T1000 (cell line): ENCODE measurements at regions not wholly inside any gene's neighbourhood (a gene's known extent, or its start where the extent isn't known, plus 50 kb on each side); places are given as distances from the start of the nearest gene placed in this dataset.

Experiments used
- DNase-seq: peaks from one replicate; lab custom pipeline; 2025; ENCODE audit warnings: mixed read lengths; lab: John Stamatoyannopoulos, UW

DNA sequence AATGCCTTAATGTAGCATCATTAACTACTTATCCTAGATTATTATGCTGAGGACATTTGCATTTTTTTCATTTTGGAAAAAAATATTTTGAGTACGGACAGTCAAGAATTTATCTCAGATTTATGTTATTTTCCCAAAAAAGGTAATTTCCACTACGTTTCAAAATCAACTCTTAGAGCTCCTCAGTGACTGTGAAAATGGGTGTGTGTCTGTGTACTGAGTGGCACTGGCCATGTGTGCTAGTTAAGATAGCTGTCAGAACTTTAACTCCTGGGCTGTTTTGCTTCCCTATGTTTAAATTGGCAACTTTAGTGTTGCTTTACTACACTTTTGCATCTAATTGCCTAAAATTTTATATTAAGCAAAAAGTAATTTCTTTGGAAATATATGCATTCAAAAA is 927.4 kb downstream of the EFNB2 start:
- no peak for DNase-seq

DNA sequence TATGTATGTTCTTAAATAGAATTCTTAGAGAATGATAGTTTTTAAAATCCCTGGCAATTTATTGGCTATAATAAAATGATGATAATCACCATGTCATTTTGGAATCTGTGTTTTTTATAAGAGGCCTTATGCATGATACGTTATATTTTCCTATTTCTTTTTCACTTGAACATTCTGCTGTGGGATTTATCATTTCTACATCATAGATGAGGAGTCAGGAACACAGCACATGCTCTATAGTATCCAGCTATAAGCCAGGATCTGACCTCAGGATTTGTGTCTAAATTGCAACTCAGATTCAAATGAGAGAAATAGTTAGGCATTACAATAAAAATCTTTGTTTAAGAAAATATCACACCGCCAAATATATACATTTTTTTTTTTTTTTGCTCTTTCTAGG is 928.0 kb downstream of the EFNB2 start:
- no peak for DNase-seq

- no peak for DNase-seq
Observed at GRCh38 chr13:105607016-105607415, 928.4 kb downstream of the EFNB2 start.

- no peak for DNase-seq
Observed at GRCh38 chr13:105602956-105603670, 932.3 kb downstream of the EFNB2 start.

DNA sequence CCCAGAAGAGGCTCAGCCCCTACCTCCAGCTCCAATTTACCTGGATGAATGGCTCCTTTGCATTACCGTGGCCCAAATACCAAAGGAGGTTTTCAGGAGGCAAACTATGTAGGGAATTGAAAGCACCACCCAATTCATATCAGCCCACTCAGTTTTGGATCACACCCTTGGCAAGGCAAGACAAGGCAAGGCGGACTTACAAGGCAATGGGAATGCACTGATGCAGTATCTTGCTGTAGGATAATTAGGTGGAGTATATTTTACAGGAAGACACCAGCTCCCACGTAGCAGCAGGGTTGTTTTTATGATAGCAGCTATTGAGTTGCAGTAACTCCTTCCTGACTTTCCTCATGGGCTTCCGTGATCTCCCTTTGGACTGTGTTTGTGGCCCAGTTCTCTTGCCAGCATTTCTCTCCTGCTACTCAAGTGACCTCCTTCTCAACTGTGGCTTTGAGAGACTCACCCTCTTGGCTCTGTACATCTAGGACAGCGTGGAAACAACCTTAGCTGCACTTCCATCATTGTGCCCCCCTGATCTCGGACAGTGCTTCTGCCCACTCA is 935.9 kb downstream of the EFNB2 start:
- DNase-seq = no peak

- no peak for DNase-seq
Observed at GRCh38 chr13:105598529-105598928, 936.9 kb downstream of the EFNB2 start.

DNA sequence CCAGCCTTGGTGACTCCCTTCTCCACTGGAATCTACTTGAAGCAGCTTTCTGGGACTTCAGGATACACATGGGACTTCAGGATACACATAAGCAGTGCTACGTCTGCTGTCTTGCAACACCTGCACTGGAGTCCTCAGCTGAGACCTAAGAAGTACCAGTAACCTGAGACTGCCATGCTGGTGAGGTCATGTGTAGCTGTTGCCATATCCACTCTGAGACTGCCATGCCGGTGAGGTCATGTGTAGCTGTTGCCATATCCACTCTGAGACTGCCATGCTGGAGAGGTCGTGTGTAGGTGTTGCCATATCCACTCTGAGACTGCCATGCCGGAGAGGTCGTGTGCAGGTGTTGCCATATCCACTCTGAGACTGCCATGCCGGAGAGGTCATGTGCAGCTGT is 937.9 kb downstream of the EFNB2 start:
- no peak for DNase-seq

- no peak for DNase-seq
Observed at GRCh38 chr13:105595471-105595870, 940.0 kb downstream of the EFNB2 start.

DNA sequence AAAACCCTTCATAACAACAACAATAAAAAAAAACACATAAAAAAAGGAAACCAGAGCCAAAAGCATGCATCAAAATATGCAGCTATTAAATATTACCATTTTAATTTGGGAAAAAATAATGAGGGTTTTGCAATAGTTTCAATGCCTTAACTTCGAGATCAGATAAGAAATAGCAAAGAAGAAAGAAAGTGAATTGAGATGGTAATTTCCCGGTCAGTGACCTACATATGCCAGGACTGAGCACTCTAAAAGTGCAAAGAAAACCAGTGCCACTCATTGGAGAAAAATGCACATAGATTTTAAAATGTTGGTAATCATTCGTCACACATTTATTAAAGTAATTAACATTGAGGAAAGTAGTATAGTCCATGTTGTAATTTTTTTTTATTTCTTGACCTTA is 944.2 kb downstream of the EFNB2 start:
- no peak for DNase-seq

DNA sequence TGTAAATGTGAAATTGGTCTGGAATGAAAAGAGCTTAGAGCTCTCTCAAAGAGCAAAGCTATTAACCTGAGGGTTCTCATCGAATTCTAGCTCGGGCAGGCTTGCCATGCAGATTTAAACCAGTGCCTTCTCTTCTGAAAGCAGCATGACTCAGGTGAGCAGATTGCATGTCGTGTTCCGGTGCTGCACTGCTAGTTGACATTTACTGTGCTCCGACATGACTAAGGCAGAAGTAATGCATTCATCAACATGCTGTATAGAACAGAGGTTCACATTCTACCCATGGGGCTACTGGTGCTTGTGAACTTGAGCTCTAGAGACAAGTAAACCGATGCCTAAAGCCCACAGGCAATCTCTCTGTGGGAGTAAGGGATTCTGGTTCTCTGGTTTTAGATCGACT is 947.7 kb downstream of the EFNB2 start:
- peak; percentile 25 for DNase-seq

GRCh38 chr13:105579821-105580710 is 955.4 kb downstream of the EFNB2 start:
- no peak for DNase-seq

DNA sequence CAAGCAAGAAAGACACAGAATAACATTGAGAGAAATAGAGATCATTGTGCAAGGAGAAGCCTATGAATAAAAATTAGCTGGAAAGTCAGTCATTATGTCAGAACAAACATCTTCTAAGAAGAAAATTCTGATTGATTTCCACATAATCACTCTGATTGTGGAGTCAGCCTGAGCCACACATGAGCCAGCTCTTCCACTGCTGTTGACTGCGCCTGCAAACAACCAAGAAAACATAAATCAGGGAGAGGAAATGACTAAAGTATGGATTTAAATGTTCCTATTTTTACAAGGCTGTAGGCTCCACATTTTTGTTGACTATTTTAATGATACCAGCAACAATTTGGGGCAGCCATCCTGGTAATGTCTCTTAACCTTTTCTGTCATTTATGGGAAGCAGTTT is 962.3 kb downstream of the EFNB2 start:
- no peak for DNase-seq

DNA sequence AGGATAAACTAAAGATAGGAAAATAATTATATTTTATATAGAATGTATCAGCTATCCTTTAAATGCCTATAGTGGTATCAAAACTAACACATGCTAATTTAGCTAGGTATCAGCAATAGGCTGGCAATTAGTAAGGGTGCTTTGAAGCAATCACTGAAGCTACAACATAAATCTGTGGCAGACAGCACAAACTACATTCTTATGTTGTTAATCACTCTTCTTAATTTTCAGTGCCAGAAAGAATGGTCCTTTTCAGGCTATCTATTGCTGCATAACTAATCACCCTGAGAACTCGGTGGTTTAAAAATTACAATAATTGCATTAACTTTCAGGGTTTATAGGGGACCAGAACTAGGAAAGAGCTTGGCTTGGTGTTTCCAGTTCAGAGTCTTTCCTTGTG is 963.1 kb downstream of the EFNB2 start:
- DNase-seq = no peak

DNA sequence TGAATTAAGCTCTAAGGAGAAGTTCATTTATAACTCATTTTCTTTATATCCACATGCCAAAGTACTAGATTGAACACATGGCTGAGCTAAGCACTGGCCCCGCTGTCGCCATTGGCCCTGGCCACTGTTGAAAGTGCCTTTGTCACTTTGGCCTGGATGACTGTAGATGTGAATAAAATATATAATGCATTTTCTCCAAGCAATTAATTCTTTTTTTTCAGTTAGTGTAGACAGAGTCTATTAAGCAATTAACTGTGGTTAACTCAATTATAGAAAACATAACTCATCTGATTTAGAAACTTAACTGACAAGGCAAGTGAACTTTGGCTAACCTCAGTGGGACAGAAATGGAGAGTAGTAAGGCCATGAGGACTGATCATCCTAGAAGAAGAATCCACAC is 965.6 kb downstream of the EFNB2 start:
- DNase-seq = no peak

GRCh38 chr13:105567951-105568525 is 967.4 kb downstream of the EFNB2 start:
- no peak for DNase-seq

GRCh38 chr13:105565136-105565727 is 970.2 kb downstream of the EFNB2 start:
- no peak for DNase-seq

- no peak for DNase-seq
Observed at GRCh38 chr13:105552078-105552477, 983.4 kb downstream of the EFNB2 start.

DNA sequence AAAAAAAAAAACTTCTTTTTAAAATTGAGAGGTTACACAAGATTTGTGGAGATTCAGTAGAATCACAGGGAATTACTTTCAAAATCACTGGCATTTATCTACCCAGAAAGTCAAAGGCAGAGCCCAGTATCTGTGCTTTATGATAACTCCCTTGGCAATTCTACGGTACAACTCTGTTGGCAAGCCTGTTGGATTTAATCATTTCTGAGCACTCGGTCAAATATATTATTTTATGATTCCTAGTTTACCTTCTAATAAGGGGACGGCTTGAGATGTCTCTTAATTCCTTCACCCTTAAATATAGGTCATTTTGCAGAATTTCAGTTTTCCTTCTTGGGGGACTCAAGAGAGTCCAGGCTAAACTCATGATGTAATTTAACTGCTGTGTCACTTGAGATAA is 987.6 kb downstream of the EFNB2 start:
- DNase-seq = no peak

GRCh38 chr13:105545811-105546210 is 989.7 kb downstream of the EFNB2 start:
- no peak for DNase-seq

GRCh38 chr13:105543742-105544141 is 991.7 kb downstream of the EFNB2 start:
- DNase-seq = no peak

- DNase-seq = no peak
Observed at GRCh38 chr13:105541565-105541964, 993.9 kb downstream of the EFNB2 start.

GRCh38 chr13:105538346-105538745 is 997.1 kb downstream of the EFNB2 start:
- no peak for DNase-seq
